Calu3 (cell line): ENCODE measurements at regions not wholly inside any gene's neighbourhood (a gene's known extent, or its start where the extent isn't known, plus 50 kb on each side); places are given as distances from the start of the nearest gene placed in this dataset.

Source experiments
- BruUV-seq: library from RNA; stranded (reverse); fragments of 400-500 nt; replicated peaks from 2 replicates; lab custom pipeline; 2021; lab: Mats Ljungman, UMichigan
- CTCF ChIA-PET: fragments of 300-600 bp; sonication (Branson Sonifier 250); formaldehyde crosslinking; loops from one replicate; lab custom pipeline; 2022; ENCODE audit warnings: antibody characterized with exemption; lab: Charles Lee
- DNase-seq: peaks from one replicate; pipeline ENCODE4 v3.0.0; 2022
- H3K27ac Mint-ChIP-seq: one replicate; pipeline ENCODE4 v1.8.0; 2022; ENCODE audit warnings: mixed read lengths; ENCODE audit not compliant: unreplicated experiment
- H3K27me3 Mint-ChIP-seq: one replicate; pipeline ENCODE4 v1.8.0; 2022; ENCODE audit warnings: mixed read lengths; ENCODE audit not compliant: unreplicated experiment
- H3K36me3 Mint-ChIP-seq: one replicate; pipeline ENCODE4 v1.8.0; 2022; ENCODE audit warnings: mild to moderate bottlenecking, moderate library complexity, mixed read lengths; ENCODE audit not compliant: insufficient read depth, unreplicated experiment
- H3K4me1 Mint-ChIP-seq: one replicate; pipeline ENCODE4 v1.8.0; 2022; ENCODE audit warnings: mild to moderate bottlenecking, low read depth, mixed read lengths; ENCODE audit not compliant: unreplicated experiment
- H3K4me3 Mint-ChIP-seq: one replicate; pipeline ENCODE4 v1.8.0; 2022; ENCODE audit warnings: mild to moderate bottlenecking, low read depth, moderate library complexity, mixed read lengths; ENCODE audit not compliant: unreplicated experiment
- H3K9me3 Mint-ChIP-seq: one replicate; pipeline ENCODE4 v1.8.0; 2022; ENCODE audit warnings: low read depth, mixed read lengths; ENCODE audit not compliant: unreplicated experiment
- CTCF ChIP-seq: fragments of 200-600 bp; IDR thresholded peaks from one replicate; pipeline ENCODE4 v1.8.0; 2022; ENCODE audit warnings: antibody characterized with exemption; ENCODE audit not compliant: unreplicated experiment
- intact Hi-C: fragments of 100-400 bp; cut with micrococcal nuclease; formaldehyde crosslinking; loops from one replicate; pipeline ENCODE4 v1.10.0; 2022; ENCODE audit not compliant: unreplicated experiment

- CTCF ChIA-PET: interaction anchor here (0.6 kb wide), 1 partner anchor 160 kb away, joined by 5 read pairs; no protein-coding TSS in a partner anchor
- no peak for DNase-seq
- Mint-ChIP-seq H3K27me3 (no peaks in the 10 kb centered on the region), H3K4me1 (no peaks in the 10 kb centered on the region), H3K36me3 (no peaks in the 10 kb centered on the region), H3K9me3 (peaks cover 8% of the 10 kb centered on the region), H3K4me3 (no peak overlapping the region), H3K27ac (no peak overlapping the region)
- intact Hi-C loops: no loop called here
- no peak for TF ChIP-seq CTCF
- no TSS peak for BruUV-seq
These were observed 189.0 kb upstream of the GOT2 start for GRCh38 chr16:58923094-58923493.

- intact Hi-C loops: no loop called here
- CTCF ChIA-PET: no interaction called here
- Mint-ChIP-seq H3K36me3 (no peaks in the 10 kb centered on the region), H3K4me1 (no peaks in the 10 kb centered on the region), H3K4me3 (no peak overlapping the region), H3K27me3 (no peaks in the 10 kb centered on the region), H3K9me3 (peaks cover 7% of the 10 kb centered on the region), H3K27ac (no peak overlapping the region)
- BruUV-seq: no TSS peak
- TF ChIP-seq CTCF: no peak
- DNase-seq: no peak
These were observed 179.3 kb upstream of the GOT2 start for GRCh38 chr16:58913456-58913855.

- Mint-ChIP-seq H3K36me3 (no peaks in the 10 kb centered on the region), H3K4me1 (no peaks in the 10 kb centered on the region), H3K9me3 (peaks cover 7% of the 10 kb centered on the region), H3K27me3 (no peaks in the 10 kb centered on the region), H3K4me3 (no peak overlapping the region), H3K27ac (no peak overlapping the region)
- no peak for DNase-seq
- no peak for TF ChIP-seq CTCF
- CTCF ChIA-PET: no interaction called here
- no TSS peak for BruUV-seq
- intact Hi-C loops: no loop called here
These were observed 178.5 kb upstream of the GOT2 start for GRCh38 chr16:58912571-58912970.

GRCh38 chr16:58906981-58907715 is 173.0 kb upstream of the GOT2 start:
- Mint-ChIP-seq H3K27me3 (peaks cover 13% of the 10 kb centered on the region), H3K36me3 (no peaks in the 10 kb centered on the region), H3K4me3 (no peak overlapping the region), H3K4me1 (no peaks in the 10 kb centered on the region), H3K9me3 (no peaks in the 10 kb centered on the region), H3K27ac (no peak overlapping the region)
- BruUV-seq: no TSS peak
- DNase-seq: no peak
- no peak for TF ChIP-seq CTCF
- intact Hi-C loops: no loop called here
- CTCF ChIA-PET: no interaction called here
